ENCODE measurements at regions not wholly inside any gene's neighbourhood (a gene's known extent, or its start where the extent isn't known, plus 50 kb on each side); places are given as distances from the start of the nearest gene placed in this dataset.
"Not testable (repeated sequence)": the region's sequence is repeated elsewhere in the genome, so short reads cannot be mapped to it uniquely, and the experiment has no call there.

DNA sequence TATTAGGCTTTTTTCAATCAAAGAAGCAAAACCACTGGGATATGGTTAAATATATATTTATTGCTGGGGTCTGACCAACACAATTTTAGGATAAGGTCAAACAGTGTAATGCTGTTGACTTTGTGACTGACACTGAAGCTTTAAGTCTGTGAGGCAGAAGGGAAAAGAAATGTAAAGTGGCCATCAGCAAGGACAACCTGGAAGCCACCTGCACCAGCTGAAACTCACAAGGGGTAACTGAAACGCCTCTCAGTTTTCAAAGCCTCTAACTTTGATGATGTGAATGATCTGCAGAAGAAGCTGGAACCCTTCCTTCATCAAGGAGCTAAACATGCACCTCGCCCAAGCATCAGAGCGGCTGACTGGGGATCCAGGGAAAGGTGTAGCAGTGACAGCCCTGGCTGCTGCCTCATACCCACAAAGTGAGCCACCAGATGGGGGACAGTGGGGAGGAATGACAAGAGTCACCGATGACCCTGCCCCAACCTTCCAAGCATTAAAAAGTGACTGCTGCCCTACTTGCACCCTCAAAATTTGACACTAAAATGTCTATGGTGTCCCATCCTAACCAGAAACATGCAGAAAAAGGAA lies 284.9 kb upstream of the CNTNAP2 start:
- Mint-ChIP-seq H3K27ac (no peak overlapping the region), H3K9me3 (peaks cover 0 to 20% (median 7%) of the 10 kb centered on the region in 9 donors), H3K4me3 (no peak overlapping the region), H3K4me1 (no peaks in the 10 kb centered on the region), H3K27me3 (no peaks in the 10 kb centered on the region), H3K36me3 (no peaks in the 10 kb centered on the region)
- DNase-seq (no peak), ATAC-seq (no peak)
- POLR2A ChIA-PET: no interaction called here

DNA sequence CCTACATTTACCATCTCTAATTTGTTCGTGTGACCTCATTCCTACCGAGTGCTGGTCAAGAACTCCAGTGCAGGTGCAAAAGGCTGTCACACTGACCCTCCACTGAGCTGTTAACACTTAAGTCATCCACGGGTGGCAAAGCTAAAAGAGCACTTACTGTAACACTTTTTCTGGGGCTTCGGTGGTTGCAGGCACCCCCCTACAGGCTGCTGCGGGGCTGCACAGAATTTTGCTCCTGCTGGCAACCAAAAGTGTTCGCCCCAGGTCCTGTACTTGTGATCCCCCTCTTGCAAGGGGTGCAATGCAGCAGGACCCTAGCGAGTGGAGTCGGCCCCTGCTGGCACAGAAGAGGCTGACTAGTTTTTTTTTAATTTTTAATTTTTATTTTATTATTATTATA lies 298.9 kb upstream of the CNTNAP2 start:
- DNase-seq: no peak
- H3K4me3 Mint-ChIP-seq: no peak overlapping the region
- H3K36me3 Mint-ChIP-seq: no peaks in the 10 kb centered on the region
- H3K27ac Mint-ChIP-seq: no peak overlapping the region
- H3K27me3 Mint-ChIP-seq: no peaks in the 10 kb centered on the region
- peaks cover 0 to 38% (median 15%) of the 10 kb centered on the region in 9 donors for H3K9me3 Mint-ChIP-seq
- POLR2A ChIA-PET: no interaction called here
- H3K4me1 Mint-ChIP-seq: no peaks in the 10 kb centered on the region
- ATAC-seq: no peak

DNA sequence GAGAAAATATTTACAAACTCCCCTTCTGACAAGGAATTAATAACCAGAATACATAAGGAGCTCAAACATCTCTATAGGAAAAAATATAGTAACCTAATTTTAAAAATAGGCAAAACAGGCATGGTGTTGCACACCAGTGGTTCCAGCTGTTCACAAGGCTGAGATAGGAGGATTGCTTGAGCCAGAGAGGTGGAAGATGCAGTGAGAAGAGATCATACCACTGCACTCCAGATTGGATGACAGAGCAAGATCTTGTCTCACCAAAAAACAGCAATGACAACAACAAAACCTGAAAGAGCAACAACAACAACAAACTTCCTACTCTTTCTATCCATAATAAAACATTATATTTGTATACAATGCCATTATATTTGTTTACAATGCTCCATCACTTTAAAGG lies 304.4 kb upstream of the CNTNAP2 start:
- ATAC-seq: no peak
- DNase-seq: no peak
- Mint-ChIP-seq H3K4me1 (no peaks in the 10 kb centered on the region), H3K9me3 (peaks cover 0 to 25% (median 6%) of the 10 kb centered on the region in 9 donors), H3K4me3 (no peak overlapping the region), H3K27ac (no peak overlapping the region), H3K36me3 (no peaks in the 10 kb centered on the region), H3K27me3 (no peaks in the 10 kb centered on the region)
- POLR2A ChIA-PET: no interaction called here

DNA sequence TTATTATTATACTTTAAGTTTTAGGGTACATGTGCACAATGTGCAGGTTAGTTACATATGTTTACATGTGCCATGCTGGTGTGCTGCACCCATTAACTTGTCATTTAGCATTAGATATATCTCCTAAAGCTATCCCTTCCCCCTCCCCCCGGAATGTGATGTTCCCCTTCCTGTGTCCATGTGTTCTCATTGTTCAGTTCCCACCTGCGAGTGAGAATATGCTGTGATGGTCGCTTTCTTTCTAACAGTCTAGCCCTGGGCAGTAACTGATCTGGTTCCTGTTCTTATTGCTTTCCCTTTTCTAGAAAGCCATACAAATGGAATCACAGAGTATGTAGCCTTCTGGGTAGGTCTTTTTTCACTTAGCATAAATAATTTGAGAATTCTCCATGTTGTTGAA lies 311.1 kb upstream of the CNTNAP2 start:
- H3K4me1 Mint-ChIP-seq, H3K36me3 Mint-ChIP-seq, H3K27me3 Mint-ChIP-seq, DNase-seq, H3K4me3 Mint-ChIP-seq, POLR2A ChIA-PET, H3K27ac Mint-ChIP-seq, ATAC-seq: not testable (repeated sequence)
- peaks cover 0 to 25% (median 3%) of the 10 kb centered on the region in 9 donors for H3K9me3 Mint-ChIP-seq

DNA sequence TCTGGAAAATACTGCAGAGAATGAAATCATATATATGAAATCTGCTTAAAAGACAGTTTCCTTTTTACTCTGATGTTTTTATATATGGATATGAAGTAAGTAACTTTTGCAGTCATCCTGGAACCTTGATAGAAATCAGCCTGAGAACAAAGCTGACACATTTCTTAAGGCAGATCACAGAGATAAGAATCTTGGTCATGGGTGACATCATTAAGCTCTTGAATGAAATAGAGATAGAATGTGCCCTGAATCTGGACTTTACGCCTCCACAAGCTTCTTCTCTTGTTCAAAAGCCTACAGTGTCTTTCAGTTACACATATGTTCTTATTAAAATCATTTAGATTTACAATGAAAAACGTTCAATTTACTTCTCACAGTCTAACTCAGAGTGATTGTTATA lies 319.1 kb upstream of the CNTNAP2 start:
- Mint-ChIP-seq H3K4me3 (no peak overlapping the region), H3K9me3 (peaks cover 0 to 23% (median 4%) of the 10 kb centered on the region in 9 donors), H3K27ac (no peak overlapping the region), H3K27me3 (no peaks in the 10 kb centered on the region), H3K36me3 (no peaks in the 10 kb centered on the region), H3K4me1 (no peaks in the 10 kb centered on the region)
- DNase-seq: no peak
- POLR2A ChIA-PET: no interaction called here
- ATAC-seq: no peak

DNA sequence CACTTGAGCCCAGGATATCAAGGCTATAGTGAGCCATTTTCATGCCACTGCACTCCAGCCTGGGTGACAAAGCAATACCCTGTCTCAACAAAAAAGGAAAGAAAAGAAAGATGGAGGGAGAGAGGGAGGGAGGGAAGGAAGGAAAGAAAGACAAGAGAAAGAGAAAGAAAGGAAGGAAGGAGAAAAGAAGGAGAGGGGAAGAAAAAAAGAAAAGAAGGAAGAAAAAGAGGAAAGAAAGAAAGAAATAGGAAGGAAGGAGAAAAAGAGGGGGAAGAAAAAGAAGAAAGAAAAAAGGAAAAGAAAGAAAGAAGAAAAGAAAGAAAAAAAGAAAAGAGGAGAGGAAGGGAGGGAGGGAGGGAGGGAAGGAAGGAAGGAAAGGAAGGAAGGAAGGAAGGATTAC lies 321.5 kb upstream of the CNTNAP2 start:
- H3K27me3 Mint-ChIP-seq: no peaks in the 10 kb centered on the region
- POLR2A ChIA-PET: no interaction called here
- H3K4me3 Mint-ChIP-seq: no peak overlapping the region
- H3K27ac Mint-ChIP-seq: no peak overlapping the region
- no peak for DNase-seq
- ATAC-seq: no peak
- H3K4me1 Mint-ChIP-seq: no peaks in the 10 kb centered on the region
- peaks cover 0 to 13% (median 5%) of the 10 kb centered on the region in 9 donors for H3K9me3 Mint-ChIP-seq
- no peaks in the 10 kb centered on the region for H3K36me3 Mint-ChIP-seq

DNA sequence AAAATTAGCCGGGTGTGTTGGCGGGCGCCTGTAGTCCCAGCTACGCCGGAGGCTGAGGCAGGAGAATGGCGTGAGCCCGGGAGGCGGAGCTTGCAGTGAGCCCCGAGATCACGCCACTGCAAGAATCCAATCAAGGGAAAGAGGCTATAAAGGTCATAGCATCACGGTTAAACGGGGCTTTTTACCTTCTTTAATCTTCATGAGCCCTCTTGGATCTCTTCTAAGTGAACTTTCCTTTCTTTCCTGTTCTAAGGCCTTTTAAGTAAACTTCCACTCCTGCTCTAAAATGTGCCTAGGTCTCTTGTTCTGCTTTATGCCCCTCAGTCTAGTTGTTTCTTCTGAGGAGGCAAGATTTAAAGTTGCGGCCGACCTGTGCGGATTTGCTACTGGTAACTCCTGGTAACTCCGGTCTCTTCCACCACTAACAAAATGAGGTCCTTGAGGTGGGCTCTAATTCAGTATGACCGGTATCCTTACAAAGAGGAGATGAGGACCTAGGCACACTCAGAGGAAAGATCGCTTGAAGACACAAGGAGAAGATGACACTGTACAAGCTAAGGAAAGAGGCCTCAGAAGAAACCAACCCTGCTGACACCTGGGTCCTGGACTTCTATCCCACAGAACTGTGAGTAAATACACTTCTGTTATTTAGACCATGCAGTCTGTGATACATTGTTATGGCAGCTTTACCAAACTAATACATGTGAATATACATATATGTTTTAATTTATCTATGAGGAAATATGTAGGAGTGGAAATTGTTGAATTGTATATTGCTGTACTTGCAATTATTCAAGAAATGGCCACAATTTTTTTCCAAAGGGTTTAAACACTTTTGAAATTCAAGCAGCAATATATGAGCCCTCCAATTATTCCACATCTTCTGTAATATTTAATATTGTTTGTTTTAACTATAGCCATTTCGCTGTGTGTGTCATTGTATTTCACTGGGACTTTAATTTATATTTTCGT lies 331.5 kb upstream of the CNTNAP2 start:
- Mint-ChIP-seq H3K9me3 (peaks cover 0 to 20% (median 3%) of the 10 kb centered on the region in 9 donors), H3K4me1 (no peaks in the 10 kb centered on the region), H3K27me3 (no peaks in the 10 kb centered on the region), H3K27ac (no peak overlapping the region), H3K36me3 (peaks cover 0 to 3% (median 0%) of the 10 kb centered on the region in 3 donors), H3K4me3 (no peak overlapping the region)
- ATAC-seq: no peak
- POLR2A ChIA-PET: no interaction called here
- DNase-seq: no peak

DNA sequence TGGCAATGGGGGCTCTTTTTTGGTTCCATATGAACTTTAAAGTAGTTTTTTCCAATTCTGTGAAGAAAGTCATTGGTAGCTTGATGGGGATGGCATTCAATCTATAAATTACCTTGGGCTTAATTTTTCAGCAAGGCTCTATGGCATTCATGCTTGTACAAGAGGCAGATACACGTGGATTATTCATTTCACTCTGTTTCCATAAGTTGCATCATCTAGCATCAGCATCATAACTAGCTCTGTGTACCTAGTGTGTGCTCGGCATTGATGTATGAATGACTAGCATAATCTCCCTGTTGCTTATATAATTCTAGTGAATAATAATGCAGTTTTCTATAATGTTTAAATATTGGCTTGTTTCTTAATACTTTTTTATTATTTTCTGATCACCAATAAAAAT lies 335.2 kb upstream of the CNTNAP2 start:
- H3K36me3 Mint-ChIP-seq, DNase-seq, ATAC-seq, H3K27ac Mint-ChIP-seq, H3K4me1 Mint-ChIP-seq, H3K4me3 Mint-ChIP-seq, H3K27me3 Mint-ChIP-seq, POLR2A ChIA-PET: not testable (repeated sequence)
- peaks cover 0 to 16% (median 3%) of the 10 kb centered on the region in 9 donors for H3K9me3 Mint-ChIP-seq

DNA sequence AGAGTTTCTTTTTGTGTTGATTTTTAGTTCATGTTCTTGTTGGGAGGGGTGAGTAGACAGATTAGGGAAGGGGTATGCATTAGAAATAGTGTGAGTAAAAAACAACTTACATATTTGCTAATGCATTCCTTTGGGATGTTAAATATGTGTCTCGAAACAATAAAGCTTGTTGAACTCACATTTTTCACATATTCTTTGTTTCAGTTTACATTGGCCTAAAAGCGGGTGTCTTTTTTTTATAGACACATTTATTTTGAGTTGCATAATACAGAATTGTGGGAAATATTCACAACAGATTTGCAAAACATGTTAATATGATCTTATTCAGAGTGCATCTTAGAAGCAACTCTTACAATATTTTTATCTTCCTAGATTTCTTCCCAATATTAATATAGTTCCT lies 337.5 kb upstream of the CNTNAP2 start:
- POLR2A ChIA-PET: no interaction called here
- DNase-seq (no peak), ATAC-seq (no peak)
- Mint-ChIP-seq H3K4me1 (no peaks in the 10 kb centered on the region), H3K36me3 (no peaks in the 10 kb centered on the region), H3K27ac (no peak overlapping the region), H3K4me3 (no peak overlapping the region), H3K9me3 (peaks cover 0 to 10% (median 2%) of the 10 kb centered on the region in 9 donors), H3K27me3 (no peaks in the 10 kb centered on the region)

DNA sequence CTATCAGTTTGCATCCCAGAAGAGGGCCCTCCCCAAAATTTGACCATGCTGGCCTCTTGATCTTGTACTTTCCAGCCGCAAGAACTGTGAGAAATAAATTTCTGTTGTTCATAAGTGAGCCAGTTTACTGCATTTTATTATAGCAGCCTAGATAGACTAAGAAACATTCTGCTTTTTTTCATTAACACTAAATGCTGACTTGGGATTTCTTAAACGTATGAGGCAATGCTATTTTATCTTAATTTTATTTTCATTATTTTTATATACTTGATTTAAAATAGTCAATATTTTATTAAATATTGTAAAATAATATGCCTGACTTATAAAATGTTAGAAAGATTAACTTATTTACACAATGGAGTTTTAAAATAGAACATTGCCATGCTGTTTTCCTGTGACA lies 341.8 kb upstream of the CNTNAP2 start:
- H3K4me3 Mint-ChIP-seq: no peak overlapping the region
- no peaks in the 10 kb centered on the region for H3K4me1 Mint-ChIP-seq
- ATAC-seq (no peak), DNase-seq (no peak)
- no peak overlapping the region for H3K27ac Mint-ChIP-seq
- POLR2A ChIA-PET: no interaction called here
- H3K9me3 Mint-ChIP-seq: peaks cover 0 to 17% (median 3%) of the 10 kb centered on the region in 9 donors
- no peaks in the 10 kb centered on the region for H3K36me3 Mint-ChIP-seq
- no peaks in the 10 kb centered on the region for H3K27me3 Mint-ChIP-seq

DNA sequence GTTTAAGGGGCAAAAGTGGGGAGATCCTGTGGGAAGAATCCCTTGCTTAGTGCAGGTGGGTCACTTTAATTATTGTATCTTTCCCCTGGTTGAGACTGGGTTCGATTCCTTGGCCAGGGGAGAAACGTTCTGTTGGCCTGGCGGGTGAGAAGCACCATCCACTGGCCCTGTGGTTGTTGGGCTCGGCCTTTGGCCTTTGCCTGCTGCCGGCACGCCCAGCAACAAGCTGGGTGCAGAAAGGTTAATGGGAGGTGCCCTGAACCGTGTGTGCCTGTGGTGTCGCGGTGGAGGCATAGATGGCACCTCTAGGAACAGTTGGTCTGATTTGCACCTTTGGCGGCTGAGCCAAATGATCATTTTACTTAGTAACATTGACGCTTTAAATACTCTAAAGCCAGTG lies 363.6 kb upstream of the CNTNAP2 start:
- DNase-seq (no peak), ATAC-seq (no peak)
- Mint-ChIP-seq H3K4me1 (no peaks in the 10 kb centered on the region), H3K9me3 (peaks cover 0 to 13% (median 5%) of the 10 kb centered on the region in 9 donors), H3K36me3 (no peaks in the 10 kb centered on the region), H3K27ac (no peak overlapping the region), H3K27me3 (no peaks in the 10 kb centered on the region), H3K4me3 (no peak overlapping the region)
- POLR2A ChIA-PET: no interaction called here

DNA sequence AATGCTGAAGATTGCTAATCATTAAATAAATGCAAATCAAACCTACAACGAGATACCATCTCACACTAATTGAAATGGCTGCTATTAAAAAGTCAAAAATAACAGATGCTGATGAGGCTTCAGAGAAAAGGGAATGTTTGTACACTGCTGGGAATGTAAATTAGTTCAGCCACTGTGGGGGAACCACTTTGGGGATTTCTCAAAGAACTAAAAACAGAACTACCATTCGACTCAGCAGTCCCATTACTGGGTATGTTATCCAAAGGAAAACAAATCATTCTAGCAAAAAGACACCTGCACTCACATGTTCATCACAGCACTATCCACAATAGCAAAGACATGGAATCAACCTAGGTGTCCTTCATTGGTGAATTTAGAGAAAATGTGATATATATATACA lies 379.0 kb upstream of the CNTNAP2 start:
- Mint-ChIP-seq H3K4me1 (no peaks in the 10 kb centered on the region), H3K36me3 (no peaks in the 10 kb centered on the region), H3K4me3 (no peak overlapping the region), H3K27ac (no peak overlapping the region), H3K9me3 (peaks cover 0 to 17% (median 8%) of the 10 kb centered on the region in 9 donors), H3K27me3 (no peaks in the 10 kb centered on the region)
- POLR2A ChIA-PET: no interaction called here
- ATAC-seq: no peak
- DNase-seq: no peak

DNA sequence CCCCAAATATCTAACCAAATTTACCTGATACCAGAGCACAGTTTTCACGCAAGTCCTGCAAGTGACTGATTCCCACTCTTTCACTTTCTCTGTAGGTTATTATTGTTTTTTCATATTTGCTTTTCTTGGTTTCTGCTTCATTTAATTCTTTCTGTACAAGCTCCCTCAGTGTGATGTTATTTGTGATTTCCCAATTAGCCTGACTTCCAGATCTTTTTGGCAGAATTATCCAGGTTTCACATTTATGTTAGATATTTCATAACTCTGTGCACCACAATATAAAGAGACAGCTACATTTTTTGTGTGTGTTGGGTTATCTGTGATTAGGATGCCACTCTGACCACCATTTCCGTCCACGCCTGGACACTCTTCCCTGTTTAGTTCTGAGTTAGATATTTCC lies 381.5 kb upstream of the CNTNAP2 start:
- no peak for DNase-seq
- Mint-ChIP-seq H3K36me3 (no peaks in the 10 kb centered on the region), H3K9me3 (peaks cover 0 to 16% (median 8%) of the 10 kb centered on the region in 9 donors), H3K27me3 (no peaks in the 10 kb centered on the region), H3K27ac (no peak overlapping the region), H3K4me3 (no peak overlapping the region), H3K4me1 (no peaks in the 10 kb centered on the region)
- no peak for ATAC-seq
- POLR2A ChIA-PET: no interaction called here
